ENCODE measurements at regions not wholly inside any gene's neighbourhood (a gene's known extent, or its start where the extent isn't known, plus 50 kb on each side); places are given as distances from the start of the nearest gene placed in this dataset.

GRCh38 chr18:77990131-77990530 lies 740.5 kb downstream of the GALR1 start:
- no peak for TF ChIP-seq CTCF (IDR thresholded peaks at IDR 0.05; ENCODE audit: borderline replicate concordance, insufficient read depth, low read depth, low read length)
- no peak overlapping the region for H3K4me3 ChIP-seq (ENCODE audit: low read depth, low read length)

GRCh38 chr18:77990901-77991300 lies 741.3 kb downstream of the GALR1 start:
- TF ChIP-seq CTCF (IDR thresholded peaks at IDR 0.05; ENCODE audit: borderline replicate concordance, insufficient read depth, low read depth, low read length), result no peak
- H3K4me3 ChIP-seq (ENCODE audit: low read depth, low read length), result no peak overlapping the region

- no peak for TF ChIP-seq CTCF (IDR thresholded peaks at IDR 0.05; ENCODE audit: borderline replicate concordance, insufficient read depth, low read depth, low read length)
- H3K4me3 ChIP-seq (ENCODE audit: low read depth, low read length), result no peak overlapping the region
Observed at GRCh38 chr18:77992057-77992456, 742.4 kb downstream of the GALR1 start.

GRCh38 chr18:77993188-77993981 lies 743.7 kb downstream of the GALR1 start:
- H3K4me3 ChIP-seq (ENCODE audit: low read depth, low read length), result no peak overlapping the region
- TF ChIP-seq CTCF (IDR thresholded peaks at IDR 0.05; ENCODE audit: borderline replicate concordance, insufficient read depth, low read depth, low read length), result no peak

GRCh38 chr18:77995593-77995992 lies 745.9 kb downstream of the GALR1 start:
- H3K4me3 ChIP-seq (ENCODE audit: low read depth, low read length), result no peak overlapping the region

GRCh38 chr18:77996737-77997136 lies 747.1 kb downstream of the GALR1 start:
- no peak for TF ChIP-seq CTCF (IDR thresholded peaks at IDR 0.05; ENCODE audit: borderline replicate concordance, insufficient read depth, low read depth, low read length)
- H3K4me3 ChIP-seq (ENCODE audit: low read depth, low read length), result no peak overlapping the region

More at GRCh38 chr18:77995593-77995992, 745.9 kb downstream of the GALR1 start:
- TF ChIP-seq CTCF (IDR thresholded peaks at IDR 0.05; ENCODE audit: borderline replicate concordance, insufficient read depth, low read depth, low read length), result no peak

- H3K4me3 ChIP-seq (ENCODE audit: low read depth, low read length), result no peak overlapping the region
- TF ChIP-seq CTCF (IDR thresholded peaks at IDR 0.05; ENCODE audit: borderline replicate concordance, insufficient read depth, low read depth, low read length), result no peak
Observed at GRCh38 chr18:78001811-78002210, 752.2 kb downstream of the GALR1 start.
